ENCODE measurements at regions not wholly inside any gene's neighbourhood (a gene's known extent, or its start where the extent isn't known, plus 50 kb on each side); places are given as distances from the start of the nearest gene placed in this dataset.

DNA sequence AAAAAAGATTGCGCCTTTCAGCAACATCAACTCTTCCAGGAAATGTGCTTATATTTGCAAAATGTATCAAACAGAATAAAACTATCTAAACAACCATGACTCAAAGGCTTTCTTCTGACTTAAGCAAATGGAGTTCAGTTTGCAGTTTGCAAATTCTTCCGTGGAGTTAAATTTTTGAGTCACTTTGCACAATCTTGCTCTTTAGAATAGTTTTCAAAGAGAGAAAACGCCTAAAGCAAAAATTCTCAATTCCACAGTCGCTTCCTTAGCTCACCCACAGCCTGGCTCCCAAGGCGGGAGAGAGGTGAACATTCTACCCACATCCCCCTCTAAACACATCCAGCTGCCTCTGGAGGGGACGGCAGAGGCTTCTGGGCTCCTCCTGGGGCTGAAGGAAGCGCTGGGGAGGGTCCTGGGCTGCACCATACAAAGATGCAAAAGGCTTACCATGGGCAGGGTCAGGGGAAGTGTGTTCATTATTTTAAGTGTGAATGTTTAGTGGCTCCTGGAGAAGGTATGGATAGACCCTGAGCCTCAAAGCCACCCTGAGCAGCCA is 1487.3 kb downstream of the TBC1D22A start:
- Histone ChIP-seq H2AFZ (replicated peaks; ENCODE audit: low read length, poor library complexity) (no peak overlapping the region), H3K4me2 (ENCODE audit: low read depth, low read length) (no peak overlapping the region), H3K4me3 (ENCODE audit: insufficient read depth, low read depth, low read length) (no peak overlapping the region), H3K27ac (ENCODE audit: insufficient read depth, low read length) (no peak overlapping the region), H3K18ac (ENCODE audit: low read depth, low read length) (no peak overlapping the region), H4K5ac (ENCODE audit: low read depth, low read length) (no peak overlapping the region), H4K8ac (ENCODE audit: low read depth in 2 of 2, low read length in 2 of 2) (no peak overlapping the region), H2AK5ac (ENCODE audit: low read depth, low read length) (no peak overlapping the region), H3K36me3 (ENCODE audit: control insufficient read depth, insufficient read depth, low read length) (no peaks in the 10 kb centered on the region), H2BK20ac (ENCODE audit: low read depth, low read length) (no peak overlapping the region), H3K4ac (ENCODE audit: low read depth, low read length) (no peak overlapping the region), H3K27me3 (ENCODE audit: control insufficient read depth, insufficient read depth, low read length) (no peaks in the 10 kb centered on the region), H3K56ac (ENCODE audit: extremely low read depth, insufficient read depth, low read length) (no peak overlapping the region), H3K14ac (replicated peaks; ENCODE audit: low read depth, low read length) (no peak overlapping the region), H4K20me1 (ENCODE audit: insufficient read depth, low read length) (no peaks in the 10 kb centered on the region), H2BK15ac (ENCODE audit: low read depth, low read length) (no peak overlapping the region), H2BK5ac (ENCODE audit: low read depth, low read length, poor library complexity, severe bottlenecking) (no peak overlapping the region), H3K4me1 (ENCODE audit: control insufficient read depth, insufficient read depth, low read length) (no peaks in the 10 kb centered on the region), H3K79me1 (ENCODE audit: low read depth in 1 of 2, low read length in 2 of 2) (no peaks in the 10 kb centered on the region), H3K9me3 (ENCODE audit: control insufficient read depth, insufficient read depth, low read length) (peaks cover 44% of the 10 kb centered on the region), H3K9me1 (ENCODE audit: insufficient read depth, low read length) (no peaks in the 10 kb centered on the region), H3K9ac (ENCODE audit: low read depth, low read length) (no peak overlapping the region), H3K23ac (ENCODE audit: low read depth, low read length) (no peak overlapping the region), H2BK120ac (ENCODE audit: low read depth, low read length) (no peak overlapping the region), H4K91ac (ENCODE audit: insufficient read depth, low read depth, low read length) (no peak overlapping the region), H2AK9ac (replicated peaks; ENCODE audit: low read depth, low read length, poor library complexity) (no peak overlapping the region)
- in situ Hi-C loops (cut with MboI; ENCODE audit: low sequenced_read_pairs): no loop called here
- dilution Hi-C loops (cut with HindIII; ENCODE audit: low sequenced_read_pairs, unreplicated experiment): no loop called here
- ATAC-seq (ENCODE audit: low read depth): no peak
- WGBS, 2 experiments (ENCODE audit: extremely low coverage in 2 of 2, insufficient read length in 1 of 2): 0% methylated on average over 1 of the region's 7 CpGs; no CpG with 5 or more reads in 1 of the 2 experiments
- ChIA-PET POLR2A (ENCODE audit: unreplicated experiment) (no interaction called here), CTCF (no interaction called here)
- intact Hi-C loops (cut with micrococcal nuclease): no loop called here
- no TSS peak for BruUV-seq (replicated peaks)
- DNase-seq: no peak
- TF ChIP-seq MAZ (IDR thresholded peaks at IDR 0.05; ENCODE audit: borderline replicate concordance, low read depth, low read length): no peak
- TF ChIP-seq FOS (IDR thresholded peaks at IDR 0.05; ENCODE audit: low read depth, low read length): no peak
- TF ChIP-seq, protein P1, sequence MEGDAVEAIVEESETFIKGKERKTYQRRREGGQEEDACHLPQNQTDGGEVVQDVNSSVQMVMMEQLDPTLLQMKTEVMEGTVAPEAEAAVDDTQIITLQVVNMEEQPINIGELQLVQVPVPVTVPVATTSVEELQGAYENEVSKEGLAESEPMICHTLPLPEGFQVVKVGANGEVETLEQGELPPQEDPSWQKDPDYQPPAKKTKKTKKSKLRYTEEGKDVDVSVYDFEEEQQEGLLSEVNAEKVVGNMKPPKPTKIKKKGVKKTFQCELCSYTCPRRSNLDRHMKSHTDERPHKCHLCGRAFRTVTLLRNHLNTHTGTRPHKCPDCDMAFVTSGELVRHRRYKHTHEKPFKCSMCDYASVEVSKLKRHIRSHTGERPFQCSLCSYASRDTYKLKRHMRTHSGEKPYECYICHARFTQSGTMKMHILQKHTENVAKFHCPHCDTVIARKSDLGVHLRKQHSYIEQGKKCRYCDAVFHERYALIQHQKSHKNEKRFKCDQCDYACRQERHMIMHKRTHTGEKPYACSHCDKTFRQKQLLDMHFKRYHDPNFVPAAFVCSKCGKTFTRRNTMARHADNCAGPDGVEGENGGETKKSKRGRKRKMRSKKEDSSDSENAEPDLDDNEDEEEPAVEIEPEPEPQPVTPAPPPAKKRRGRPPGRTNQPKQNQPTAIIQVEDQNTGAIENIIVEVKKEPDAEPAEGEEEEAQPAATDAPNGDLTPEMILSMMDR (conservative IDR thresholded peaks at IDR 0.05; ENCODE audit: low read depth, low read length): no peak
- no peak for TF ChIP-seq NFE2L2 (IDR thresholded peaks at IDR 0.05; ENCODE audit: low read depth, low read length)
- TF ChIP-seq POLR2A (IDR thresholded peaks at IDR 0.05; ENCODE audit: low read depth, low read length): no peak

All from IMR-90 (cell line).